HT1080 (cell line): ENCODE measurements at regions not wholly inside any gene's neighbourhood (a gene's known extent, or its start where the extent isn't known, plus 50 kb on each side); places are given as distances from the start of the nearest gene placed in this dataset.

ENCODE experiments used
- DNase-seq: peaks from one replicate; pipeline ENCODE4 v3.0.0-alpha.2; 2015; ENCODE audit warnings: low read depth

DNA sequence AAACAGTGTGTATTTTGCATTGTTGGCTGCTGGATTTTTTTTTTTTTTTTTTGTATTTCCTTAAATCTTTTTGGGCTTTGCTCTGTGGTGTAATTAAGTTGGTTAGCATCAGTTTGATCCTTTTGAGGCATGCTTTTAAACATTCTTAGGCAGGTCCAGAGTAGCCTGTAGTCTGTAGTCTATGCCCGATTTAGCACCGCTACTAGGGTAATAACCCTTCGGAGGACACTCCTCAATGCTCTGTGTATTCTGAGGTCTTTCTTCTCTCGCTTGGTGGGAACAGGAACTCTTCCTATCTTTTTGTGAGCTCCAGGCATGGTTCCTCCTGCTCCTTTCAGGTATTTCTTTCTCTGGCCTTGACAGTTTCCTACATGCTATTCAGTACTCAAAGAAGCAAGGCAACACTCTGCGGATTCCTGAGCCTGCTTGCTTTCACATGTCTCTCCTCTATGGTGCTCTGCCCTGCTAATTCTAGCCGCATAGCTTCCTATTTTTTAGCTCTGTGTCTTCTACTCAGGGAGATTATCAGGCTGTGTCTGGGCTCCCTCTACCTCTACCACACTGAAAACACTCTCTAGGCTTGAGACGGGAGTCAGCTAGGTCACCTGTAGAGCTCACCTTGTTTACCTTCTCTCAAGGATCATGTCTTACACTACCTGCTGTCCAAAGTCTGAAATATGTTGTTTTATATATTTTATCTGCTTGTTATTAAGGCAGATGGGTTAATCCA, 195.1 kb downstream of the NDFIP2 start:
- no peak for DNase-seq

DNA sequence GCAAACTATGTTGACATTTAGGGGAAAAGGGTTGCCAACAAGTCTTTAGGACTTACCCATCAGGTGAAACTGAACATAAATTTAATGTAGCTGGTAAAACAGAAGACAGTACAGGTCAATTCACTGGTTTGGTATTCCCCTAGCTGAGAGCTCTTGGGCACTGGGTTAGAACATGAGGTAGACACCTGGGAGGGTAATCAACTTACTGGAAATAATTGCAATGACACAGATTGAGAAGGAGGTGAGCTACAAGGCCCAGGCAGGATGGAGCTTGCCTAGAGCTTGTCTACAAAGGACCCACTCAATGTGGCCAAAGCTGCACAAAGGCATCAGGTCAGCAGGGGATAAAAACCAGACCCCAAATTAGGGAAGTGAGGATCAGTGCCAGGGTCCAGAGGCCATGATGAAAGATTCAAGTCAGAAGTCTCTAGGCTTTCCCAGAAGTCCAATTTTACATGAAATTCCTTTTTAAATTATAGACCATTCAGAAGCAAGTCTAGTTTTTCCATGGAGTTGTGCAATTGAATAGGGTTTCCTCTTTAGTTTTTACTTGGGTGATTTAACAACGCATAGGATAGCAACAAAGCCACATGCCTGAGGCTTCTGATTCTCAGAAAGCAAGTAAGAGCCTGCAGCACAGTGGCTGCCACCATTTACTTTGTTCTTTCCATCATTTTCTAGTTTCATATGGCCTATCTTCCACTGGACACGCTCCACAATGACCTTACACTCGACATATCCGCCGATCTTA, 194.0 kb downstream of the NDFIP2 start:
- DNase-seq: no peak

DNA sequence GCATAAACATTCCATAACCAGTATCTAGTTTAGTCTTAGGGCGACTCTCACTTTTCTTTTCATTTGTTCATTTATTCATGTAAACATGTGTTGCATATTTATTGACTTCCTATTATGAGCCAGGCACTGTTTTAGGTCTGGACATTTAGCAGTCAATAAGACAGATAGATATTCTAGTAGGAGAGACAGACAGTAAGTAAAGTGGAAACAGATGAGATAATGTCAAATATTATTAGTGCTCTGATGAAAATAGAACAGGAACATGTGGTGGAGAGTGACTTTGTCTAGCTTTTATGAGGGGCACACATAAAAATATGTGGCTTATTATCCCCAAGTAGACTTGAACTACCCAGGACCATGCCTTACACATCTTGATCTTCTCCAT, 193.0 kb downstream of the NDFIP2 start:
- DNase-seq: no peak

DNA sequence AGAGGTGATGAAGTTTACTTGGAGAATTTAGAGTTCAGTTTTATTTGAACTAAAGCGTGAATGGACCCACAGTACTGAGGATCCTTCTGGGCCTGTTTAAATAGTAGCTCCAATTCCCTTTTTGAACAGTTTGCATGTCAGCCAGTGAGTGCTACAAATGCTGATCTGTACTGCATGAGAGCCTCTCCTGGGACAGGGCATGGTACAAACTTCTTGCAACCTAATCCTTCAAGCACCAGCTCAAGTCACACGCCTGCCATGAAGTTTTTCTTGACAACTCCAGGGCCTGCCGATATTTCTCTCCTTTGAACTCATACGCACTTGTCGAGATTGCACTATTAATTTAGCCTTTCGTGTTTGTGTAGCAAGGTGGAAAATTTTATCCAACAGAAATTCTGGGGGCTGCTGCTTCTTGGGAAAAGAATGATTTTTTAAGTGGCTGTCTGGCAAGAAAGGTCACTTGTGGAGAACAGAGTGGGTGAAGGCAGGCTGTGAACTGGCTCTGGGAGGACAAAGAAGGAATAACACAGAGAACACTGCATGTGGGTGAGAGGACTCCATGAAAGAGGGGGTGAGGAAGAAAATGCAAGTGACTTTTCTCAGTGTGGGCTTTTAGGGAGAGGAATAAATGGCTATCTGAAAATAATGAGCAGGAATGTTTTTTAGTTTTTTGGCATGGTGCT, 192.5 kb downstream of the NDFIP2 start:
- DNase-seq: no peak

DNA sequence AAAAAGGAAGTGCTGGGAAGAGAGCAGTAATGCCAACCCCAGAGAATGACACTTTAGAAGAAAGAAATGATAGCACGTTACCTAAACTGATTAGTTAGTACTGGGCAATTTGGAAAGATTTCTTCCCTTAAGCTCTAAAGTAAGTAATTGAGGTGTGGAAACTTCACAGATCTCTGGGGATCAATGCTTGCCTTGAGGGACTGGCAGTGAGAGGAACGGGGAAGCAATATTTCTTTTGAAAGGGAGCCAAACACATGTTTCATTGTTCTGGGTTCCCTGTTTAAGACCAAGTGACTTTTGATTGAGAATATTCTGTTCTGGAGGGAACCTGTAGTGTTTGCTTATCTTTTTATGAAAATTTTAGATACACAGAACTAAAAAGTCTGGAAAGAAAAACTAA, 190.5 kb downstream of the NDFIP2 start:
- no peak for DNase-seq

GRCh38 chr13:79668201-79668752, 187.3 kb downstream of the NDFIP2 start:
- DNase-seq: no peak

DNA sequence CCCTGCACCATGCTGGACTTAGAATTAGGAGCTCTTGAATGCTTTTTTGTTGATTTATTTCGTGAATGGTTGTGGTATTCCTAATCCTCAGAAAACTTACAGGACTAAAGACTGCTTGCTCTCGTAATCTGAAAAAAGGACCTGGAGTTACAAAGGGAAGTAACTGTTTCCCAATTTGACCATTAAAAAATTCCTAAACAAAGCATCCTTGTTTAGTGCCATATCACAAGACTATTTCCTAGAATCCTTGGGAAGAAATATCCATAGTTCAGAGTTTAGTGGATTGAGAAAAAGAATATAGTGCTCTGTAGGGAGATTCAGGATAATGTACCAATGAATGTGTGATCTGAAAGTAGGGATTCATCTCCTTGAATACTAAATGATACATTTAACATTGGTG, 186.8 kb downstream of the NDFIP2 start:
- no peak for DNase-seq

- DNase-seq: no peak
Observed at GRCh38 chr13:79663977-79664636, 183.2 kb downstream of the NDFIP2 start.

DNA sequence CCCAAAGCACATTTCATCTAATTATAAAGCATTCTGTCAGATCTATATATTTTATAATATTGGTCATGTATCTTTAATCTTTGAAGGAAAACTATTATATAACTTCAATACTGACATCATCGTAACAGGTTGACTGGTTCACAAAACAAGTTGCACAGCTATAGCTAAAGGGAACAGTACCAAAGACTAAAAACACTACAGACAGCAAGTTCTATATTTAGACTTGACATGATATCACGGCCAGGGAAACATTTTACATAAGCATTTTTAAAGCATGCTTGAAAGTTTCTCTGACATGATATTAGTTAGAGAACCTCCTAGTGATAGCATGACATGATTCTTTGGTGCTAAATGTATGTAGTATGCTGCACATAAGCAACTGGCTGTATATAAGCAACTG, 182.5 kb downstream of the NDFIP2 start:
- DNase-seq: no peak

DNA sequence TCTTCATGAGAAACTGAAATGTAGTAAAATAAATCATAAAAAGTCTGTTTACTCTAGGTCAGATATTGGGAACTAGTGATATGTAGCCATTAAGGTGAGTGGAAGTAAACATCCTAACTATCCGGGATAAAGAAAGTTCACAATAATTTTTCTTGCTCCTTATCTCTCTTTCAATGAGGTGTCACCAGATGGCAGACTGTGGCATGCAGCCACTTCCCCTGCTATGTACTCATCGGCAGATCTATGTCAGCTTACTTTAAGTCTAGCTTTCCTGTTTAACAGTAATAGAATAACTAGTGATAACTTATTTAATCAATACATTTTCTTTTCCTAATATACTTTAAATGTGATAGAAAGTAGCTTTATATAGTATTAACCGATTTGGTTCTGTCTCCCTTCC, 181.9 kb downstream of the NDFIP2 start:
- peak; percentile 14 for DNase-seq

- no peak for DNase-seq
Observed at GRCh38 chr13:79660361-79660760, 179.4 kb downstream of the NDFIP2 start.

DNA sequence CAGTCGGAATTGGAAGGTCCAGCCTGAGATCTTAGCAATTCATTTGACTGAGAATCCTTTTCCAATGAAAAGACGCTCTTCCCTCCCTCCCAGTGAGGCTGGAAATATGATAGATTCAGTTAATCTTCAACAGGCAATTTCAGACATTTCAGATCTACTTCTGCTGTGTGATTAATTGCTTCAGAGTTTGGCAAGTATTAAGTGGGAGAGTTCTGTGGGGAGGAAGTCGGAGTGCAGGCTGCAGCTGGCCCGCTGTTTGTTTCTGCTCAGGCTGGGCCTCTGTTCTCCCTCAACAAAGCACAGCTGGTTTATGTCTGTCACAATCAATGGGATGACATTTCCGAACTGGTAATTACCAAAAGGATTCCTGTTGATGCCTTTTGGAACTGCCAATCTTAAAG, 178.2 kb downstream of the NDFIP2 start:
- no peak for DNase-seq

DNA sequence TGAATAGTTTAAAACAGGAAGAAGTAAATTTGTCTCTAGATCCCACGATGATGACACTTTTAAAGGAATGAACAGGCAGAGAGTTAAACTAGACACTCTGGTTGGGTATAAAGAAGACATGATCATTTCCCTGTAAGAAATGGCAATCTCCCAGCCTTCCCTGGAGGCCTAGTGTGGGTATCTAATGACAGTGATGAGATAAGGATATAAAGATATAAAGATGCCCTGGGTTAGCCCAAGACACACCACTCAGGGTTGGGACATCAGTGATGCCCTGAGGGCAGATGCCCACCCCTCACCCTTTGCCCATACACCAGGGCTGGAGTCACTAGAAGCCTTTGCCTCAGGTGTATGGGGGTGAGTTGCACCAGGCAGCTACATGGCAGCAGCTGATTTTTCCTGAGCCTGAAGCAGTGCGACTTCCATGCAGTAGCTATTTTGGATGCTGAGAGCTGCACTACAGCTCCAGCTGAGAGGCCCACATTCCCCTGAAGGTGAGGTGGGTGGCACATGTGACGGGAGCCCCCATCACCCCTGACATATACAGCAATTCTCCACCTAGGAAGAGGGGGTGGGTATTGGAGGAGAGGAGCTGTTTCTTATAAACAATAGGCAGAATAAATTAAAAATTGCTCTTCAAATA, 177.5 kb downstream of the NDFIP2 start:
- no peak for DNase-seq

GRCh38 chr13:79655509-79655908, 174.6 kb downstream of the NDFIP2 start:
- DNase-seq: no peak

- DNase-seq: no peak
Observed at GRCh38 chr13:79654520-79654919, 173.6 kb downstream of the NDFIP2 start.

- no peak for DNase-seq
Observed at GRCh38 chr13:79650688-79651087, 169.7 kb downstream of the NDFIP2 start.

- DNase-seq: no peak
Observed at GRCh38 chr13:79648191-79648590, 167.2 kb downstream of the NDFIP2 start.

DNA sequence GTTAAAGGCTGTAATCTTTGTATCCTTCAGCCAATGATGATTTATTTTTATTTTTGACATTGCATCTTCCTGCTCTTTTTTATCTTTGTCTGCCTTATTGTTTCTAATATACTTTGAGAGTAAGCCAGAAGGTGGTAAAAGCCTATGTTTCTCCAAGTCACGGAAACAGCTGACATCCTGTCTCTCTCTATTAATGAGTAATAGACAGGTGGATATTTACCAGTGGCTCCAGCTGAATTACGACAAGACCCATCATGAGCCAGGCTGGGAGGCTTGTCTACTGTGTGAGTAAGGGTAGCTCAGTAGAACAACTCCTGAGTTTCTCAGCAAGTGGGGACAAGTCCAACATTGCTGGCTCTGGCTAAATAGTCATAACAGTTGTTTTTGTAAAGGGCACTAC, 166.6 kb downstream of the NDFIP2 start:
- peak; percentile 6 for DNase-seq

GRCh38 chr13:79646880-79647279, 165.9 kb downstream of the NDFIP2 start:
- no peak for DNase-seq

DNA sequence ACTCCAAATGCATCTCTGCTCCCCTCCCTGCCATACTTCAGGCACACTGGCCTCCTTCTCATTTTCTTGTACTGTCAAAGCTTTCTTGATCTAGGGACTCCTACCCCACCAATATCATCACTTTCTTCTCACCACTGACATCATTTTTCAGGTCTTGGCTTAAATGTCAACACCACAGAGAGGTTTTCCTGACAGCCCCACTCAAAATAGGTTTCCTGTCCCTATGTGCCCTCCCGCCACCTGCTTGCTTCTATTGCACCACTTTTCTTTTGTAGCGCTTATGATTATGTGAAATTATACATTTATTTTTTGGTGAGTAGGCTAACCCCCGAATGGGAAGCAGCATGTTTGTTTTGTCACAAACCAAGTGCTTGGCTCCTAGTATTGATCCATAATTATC, 164.6 kb downstream of the NDFIP2 start:
- DNase-seq: no peak

- DNase-seq: peak; percentile 2
Observed at GRCh38 chr13:79642596-79642995, 161.6 kb downstream of the NDFIP2 start.
